Mammary epithelial cell (primary cell): ENCODE measurements at regions not wholly inside any gene's neighbourhood (a gene's known extent, or its start where the extent isn't known, plus 50 kb on each side); places are given as distances from the start of the nearest gene placed in this dataset.

Source experiments
- CTCF ChIP-seq, 2 donors: IDR thresholded peaks in 1 of 2; conservative IDR thresholded peaks in 1 of 2; 2 replicates each; pipeline ENCODE4 v1.5.1; 2011 to 2012; ENCODE audit warnings: inconsistent platforms in 2 of 2, low read length in 2 of 2, mild to moderate bottlenecking in 2 of 2, control low read depth in 1 of 2, low read depth in 1 of 2; ENCODE audit not compliant: insufficient read depth in 1 of 2; ENCODE audit errors: extremely low read depth in 1 of 2
- EZH2 ChIP-seq: IDR thresholded peaks from 2 replicates; pipeline ENCODE4 v1.6.1; 2012; ENCODE audit warnings: low read length, inconsistent platforms, borderline replicate concordance

GRCh38 chr2:209208211-209208610, 215.6 kb upstream of the MAP2 start:
- TF ChIP-seq CTCF (conservative IDR thresholded peaks at IDR 0.05 in 1 of 2, IDR thresholded peaks at IDR 0.05 in 1 of 2; ENCODE audit: extremely low read depth in 1 of 2, insufficient read depth in 1 of 2, low read depth in 1 of 2, low read length in 2 of 2) (peak; percentile 63 to 76), EZH2 (no peak)
